ENCODE measurements at regions not wholly inside any gene's neighbourhood (a gene's known extent, or its start where the extent isn't known, plus 50 kb on each side); places are given as distances from the start of the nearest gene placed in this dataset.

GRCh38 chr17:71313866-71314265 is 807.0 kb upstream of the SOX9 start:
- TF ChIP-seq RAD21 (IDR thresholded peaks at IDR 0.05; ENCODE audit: low read depth) (no peak), NFIC (IDR thresholded peaks at IDR 0.05) (no peak), CREB1 (IDR thresholded peaks at IDR 0.05; ENCODE audit: low read depth) (no peak), TEAD4 (IDR thresholded peaks at IDR 0.05) (no peak), TCF12 (IDR thresholded peaks at IDR 0.05; ENCODE audit: low read depth) (no peak), MAX (IDR thresholded peaks at IDR 0.05) (no peak), YY1 (IDR thresholded peaks at IDR 0.05; ENCODE audit: low read depth) (no peak), TAF1 (IDR thresholded peaks at IDR 0.05; ENCODE audit: low read depth) (no peak), EGR1 (IDR thresholded peaks at IDR 0.05) (no peak)

- TF ChIP-seq ZBTB7A (IDR thresholded peaks at IDR 0.05; ENCODE audit: low read depth) (no peak), FOXM1 (IDR thresholded peaks at IDR 0.05; ENCODE audit: borderline replicate concordance, low read depth) (no peak), MAX (IDR thresholded peaks at IDR 0.05) (no peak), RAD21 (IDR thresholded peaks at IDR 0.05; ENCODE audit: low read depth) (no peak), REST (IDR thresholded peaks at IDR 0.05; ENCODE audit: low read depth) (no peak), TCF12 (IDR thresholded peaks at IDR 0.05; ENCODE audit: low read depth) (no peak), EGR1 (IDR thresholded peaks at IDR 0.05) (no peak), CEBPB (IDR thresholded peaks at IDR 0.05) (no peak), CREB1 (IDR thresholded peaks at IDR 0.05; ENCODE audit: low read depth) (no peak), USF1 (IDR thresholded peaks at IDR 0.05) (no peak), TEAD4 (IDR thresholded peaks at IDR 0.05) (no peak), YY1 (IDR thresholded peaks at IDR 0.05; ENCODE audit: low read depth) (no peak)
Measured at GRCh38 chr17:71315568-71315967, 805.3 kb upstream of the SOX9 start.

GRCh38 chr17:71316176-71316897 is 804.5 kb upstream of the SOX9 start:
- no peak for TF ChIP-seq FOXM1 (IDR thresholded peaks at IDR 0.05; ENCODE audit: borderline replicate concordance, low read depth)
- TF ChIP-seq CEBPB (IDR thresholded peaks at IDR 0.05) = no peak
- TF ChIP-seq EGR1 (IDR thresholded peaks at IDR 0.05) = no peak
- TF ChIP-seq TAF1 (IDR thresholded peaks at IDR 0.05; ENCODE audit: low read depth) = no peak
- no peak for TF ChIP-seq RAD21 (IDR thresholded peaks at IDR 0.05; ENCODE audit: low read depth)

GRCh38 chr17:71320009-71320796 is 800.6 kb upstream of the SOX9 start:
- TF ChIP-seq CREB1 (IDR thresholded peaks at IDR 0.05; ENCODE audit: low read depth) (no peak), MAX (IDR thresholded peaks at IDR 0.05) (no peak), REST (IDR thresholded peaks at IDR 0.05; ENCODE audit: low read depth) (no peak), TEAD4 (IDR thresholded peaks at IDR 0.05) (no peak), EP300 (IDR thresholded peaks at IDR 0.05; ENCODE audit: borderline replicate concordance) (no peak)

GRCh38 chr17:71325117-71325516 is 795.7 kb upstream of the SOX9 start:
- no peak for TF ChIP-seq TEAD4 (IDR thresholded peaks at IDR 0.05)
- no peak for TF ChIP-seq RAD21 (IDR thresholded peaks at IDR 0.05; ENCODE audit: low read depth)
- TF ChIP-seq FOXM1 (IDR thresholded peaks at IDR 0.05; ENCODE audit: borderline replicate concordance, low read depth) = no peak
- TF ChIP-seq EGR1 (IDR thresholded peaks at IDR 0.05) = no peak

- TF ChIP-seq CREB1 (IDR thresholded peaks at IDR 0.05; ENCODE audit: low read depth) (no peak), TCF12 (IDR thresholded peaks at IDR 0.05; ENCODE audit: low read depth) (no peak), FOXM1 (IDR thresholded peaks at IDR 0.05; ENCODE audit: borderline replicate concordance, low read depth) (no peak), REST (IDR thresholded peaks at IDR 0.05; ENCODE audit: low read depth) (no peak), YY1 (IDR thresholded peaks at IDR 0.05; ENCODE audit: low read depth) (no peak), EP300 (IDR thresholded peaks at IDR 0.05; ENCODE audit: borderline replicate concordance) (no peak), RAD21 (IDR thresholded peaks at IDR 0.05; ENCODE audit: low read depth) (no peak)
Measured at GRCh38 chr17:71325886-71326285, 794.9 kb upstream of the SOX9 start.
